Embryonic facial prominence (tissue), 1 donor: ENCODE measurements at regions not wholly inside any gene's neighbourhood (a gene's known extent, or its start where the extent isn't known, plus 50 kb on each side); places are given as distances from the start of the nearest gene placed in this dataset.

Experiments
- DNase-seq: peaks from one replicate; pipeline ENCODE4 v3.0.0-alpha.2; 2016; ENCODE audit errors: extremely low spot score

- DNase-seq, result no peak
Measured at GRCh38 chr5:71864730-71865601, 145.9 kb downstream of the CARTPT start.

- DNase-seq, result no peak
Measured at GRCh38 chr5:71865665-71866320, 146.7 kb downstream of the CARTPT start.

GRCh38 chr5:71872311-71872864 lies 153.3 kb downstream of the CARTPT start:
- DNase-seq, result no peak

GRCh38 chr5:71873191-71873591 lies 154.1 kb downstream of the CARTPT start:
- DNase-seq, result no peak

GRCh38 chr5:71874521-71874920 lies 155.4 kb downstream of the CARTPT start:
- no peak for DNase-seq

- no peak for DNase-seq
Measured at GRCh38 chr5:71877511-71877910, 158.4 kb downstream of the CARTPT start.

GRCh38 chr5:71880536-71880935 lies 161.5 kb downstream of the CARTPT start:
- no peak for DNase-seq

- DNase-seq, result no peak
Measured at GRCh38 chr5:71882826-71883741, 164.0 kb downstream of the CARTPT start.

GRCh38 chr5:71883742-71884103 lies 164.6 kb downstream of the CARTPT start:
- DNase-seq, result no peak

- no peak for DNase-seq
Measured at GRCh38 chr5:71884926-71885325, 165.9 kb downstream of the CARTPT start.

GRCh38 chr5:71886406-71886805 lies 167.3 kb downstream of the CARTPT start:
- DNase-seq, result no peak

GRCh38 chr5:71887680-71888079 lies 168.6 kb downstream of the CARTPT start:
- DNase-seq, result no peak

- no peak for DNase-seq
Measured at GRCh38 chr5:71891406-71891805, 172.3 kb downstream of the CARTPT start.

- no peak for DNase-seq
Measured at GRCh38 chr5:71891856-71892255, 172.8 kb downstream of the CARTPT start.

- DNase-seq, result no peak
Measured at GRCh38 chr5:71892641-71893365, 173.7 kb downstream of the CARTPT start.

- no peak for DNase-seq
Measured at GRCh38 chr5:71893451-71893850, 174.4 kb downstream of the CARTPT start.

GRCh38 chr5:71894091-71894490 lies 175.0 kb downstream of the CARTPT start:
- DNase-seq, result no peak

- no peak for DNase-seq
Measured at GRCh38 chr5:71895546-71895945, 176.5 kb downstream of the CARTPT start.

- DNase-seq, result no peak
Measured at GRCh38 chr5:71899865-71900342, 180.8 kb downstream of the CARTPT start.

GRCh38 chr5:71903808-71904207 lies 184.7 kb downstream of the CARTPT start:
- no peak for DNase-seq

GRCh38 chr5:71904852-71905251 lies 185.8 kb downstream of the CARTPT start:
- DNase-seq, result no peak
